ENCODE measurements at regions not wholly inside any gene's neighbourhood (a gene's known extent, or its start where the extent isn't known, plus 50 kb on each side); places are given as distances from the start of the nearest gene placed in this dataset.

GRCh38 chr5:91456928-91457680, 74.0 kb upstream of the ARRDC3 start:
- TF ChIP-seq, protein P1, sequence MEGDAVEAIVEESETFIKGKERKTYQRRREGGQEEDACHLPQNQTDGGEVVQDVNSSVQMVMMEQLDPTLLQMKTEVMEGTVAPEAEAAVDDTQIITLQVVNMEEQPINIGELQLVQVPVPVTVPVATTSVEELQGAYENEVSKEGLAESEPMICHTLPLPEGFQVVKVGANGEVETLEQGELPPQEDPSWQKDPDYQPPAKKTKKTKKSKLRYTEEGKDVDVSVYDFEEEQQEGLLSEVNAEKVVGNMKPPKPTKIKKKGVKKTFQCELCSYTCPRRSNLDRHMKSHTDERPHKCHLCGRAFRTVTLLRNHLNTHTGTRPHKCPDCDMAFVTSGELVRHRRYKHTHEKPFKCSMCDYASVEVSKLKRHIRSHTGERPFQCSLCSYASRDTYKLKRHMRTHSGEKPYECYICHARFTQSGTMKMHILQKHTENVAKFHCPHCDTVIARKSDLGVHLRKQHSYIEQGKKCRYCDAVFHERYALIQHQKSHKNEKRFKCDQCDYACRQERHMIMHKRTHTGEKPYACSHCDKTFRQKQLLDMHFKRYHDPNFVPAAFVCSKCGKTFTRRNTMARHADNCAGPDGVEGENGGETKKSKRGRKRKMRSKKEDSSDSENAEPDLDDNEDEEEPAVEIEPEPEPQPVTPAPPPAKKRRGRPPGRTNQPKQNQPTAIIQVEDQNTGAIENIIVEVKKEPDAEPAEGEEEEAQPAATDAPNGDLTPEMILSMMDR (IDR thresholded peaks at IDR 0.05 in 2 of 3, conservative IDR thresholded peaks at IDR 0.05 in 1 of 3; ENCODE audit: control insufficient read depth in 2 of 3, extremely low read depth in 1 of 3, insufficient read depth in 1 of 3, low read depth in 3 of 3, low read length in 3 of 3): no peak
- TF ChIP-seq ETV6 (conservative IDR thresholded peaks at IDR 0.05 in 1 of 2, IDR thresholded peaks at IDR 0.05 in 1 of 2; ENCODE audit: borderline replicate concordance in 1 of 2, low read depth in 1 of 2) (no peak), POLR2A (IDR thresholded peaks at IDR 0.05; ENCODE audit: low read depth, low read length) (no peak), EGR1 (IDR thresholded peaks at IDR 0.05; ENCODE audit: borderline replicate concordance in 1 of 2, low read depth in 2 of 2, low read length in 2 of 2) (no peak), TCF3 (IDR thresholded peaks at IDR 0.05; ENCODE audit: borderline replicate concordance, insufficient read depth, low read depth, low read length) (no peak), CREM (IDR thresholded peaks at IDR 0.05; ENCODE audit: low read depth) (no peak), WRNIP1 (IDR thresholded peaks at IDR 0.05; ENCODE audit: borderline replicate concordance, low read depth, low read length) (no peak), REST (IDR thresholded peaks at IDR 0.05; ENCODE audit: low read depth, low read length) (no peak), ZNF274 (IDR thresholded peaks at IDR 0.05; ENCODE audit: insufficient read depth, insufficient read length) (no peak), CHD2 (IDR thresholded peaks at IDR 0.05; ENCODE audit: borderline replicate concordance, low read depth, low read length) (no peak), SMC3 (IDR thresholded peaks at IDR 0.05; ENCODE audit: borderline replicate concordance, low read length) (no peak)

Measured in GM12878 (cell line).